ENCODE measurements at regions not wholly inside any gene's neighbourhood (a gene's known extent, or its start where the extent isn't known, plus 50 kb on each side); places are given as distances from the start of the nearest gene placed in this dataset.

- H3K27ac ChIP-seq = no peak overlapping the region
- 79% methylated on average over 6 of the region's 6 CpGs for WGBS
Observed at GRCh38 chr6:137792160-137793033, 74.7 kb upstream of the TNFAIP3 start.

GRCh38 chr6:137793805-137794515 lies 73.1 kb upstream of the TNFAIP3 start:
- H3K4me1 ChIP-seq = peaks cover 14% of the 10 kb centered on the region
- H3K4me3 ChIP-seq = no peak overlapping the region
- no peaks in the 10 kb centered on the region for H3K36me3 ChIP-seq
- H3K27ac ChIP-seq = no peak overlapping the region
- 87% methylated on average over 8 of the region's 8 CpGs for WGBS
- no peak for DNase-seq (ENCODE audit: low spot score in 2 of 2)
- no peaks in the 10 kb centered on the region for H3K9me3 ChIP-seq
- no peaks in the 10 kb centered on the region for H3K27me3 ChIP-seq
- TF ChIP-seq EP300 (IDR thresholded peaks at IDR 0.05) = no peak
- TF ChIP-seq CTCF (IDR thresholded peaks at IDR 0.05) = no peak
- TF ChIP-seq POLR2A (IDR thresholded peaks at IDR 0.05) = no peak
- no peak for TF ChIP-seq POLR2AphosphoS5 (IDR thresholded peaks at IDR 0.05)

More at GRCh38 chr6:137792160-137793033, 74.7 kb upstream of the TNFAIP3 start:
- H3K9me3 ChIP-seq = no peaks in the 10 kb centered on the region
- H3K4me3 ChIP-seq = no peak overlapping the region
- no peaks in the 10 kb centered on the region for H3K36me3 ChIP-seq
- DNase-seq (ENCODE audit: low spot score in 2 of 2) = no peak
- peaks cover 14% of the 10 kb centered on the region for H3K4me1 ChIP-seq
- no peak for TF ChIP-seq POLR2AphosphoS5 (IDR thresholded peaks at IDR 0.05)
- no peak for TF ChIP-seq POLR2A (IDR thresholded peaks at IDR 0.05)
- no peak for TF ChIP-seq CTCF (IDR thresholded peaks at IDR 0.05)
- TF ChIP-seq EP300 (IDR thresholded peaks at IDR 0.05) = no peak
- H3K27me3 ChIP-seq = no peaks in the 10 kb centered on the region

- TF ChIP-seq CTCF (IDR thresholded peaks at IDR 0.05) (no peak), POLR2AphosphoS5 (IDR thresholded peaks at IDR 0.05) (no peak), POLR2A (IDR thresholded peaks at IDR 0.05) (no peak), EP300 (IDR thresholded peaks at IDR 0.05) (no peak)
- Histone ChIP-seq H3K27ac (no peak overlapping the region), H3K36me3 (no peaks in the 10 kb centered on the region), H3K4me3 (no peak overlapping the region), H3K4me1 (peaks cover 14% of the 10 kb centered on the region), H3K27me3 (no peaks in the 10 kb centered on the region), H3K9me3 (no peaks in the 10 kb centered on the region)
- no peak for DNase-seq (ENCODE audit: low spot score in 2 of 2)
- 90% methylated on average over 4 of the region's 4 CpGs for WGBS
Observed at GRCh38 chr6:137794516-137795201, 72.4 kb upstream of the TNFAIP3 start.

- no peak for DNase-seq (ENCODE audit: low spot score in 2 of 2)
- Histone ChIP-seq H3K36me3 (no peaks in the 10 kb centered on the region), H3K27me3 (no peaks in the 10 kb centered on the region), H3K4me3 (no peak overlapping the region), H3K9me3 (no peaks in the 10 kb centered on the region), H3K27ac (no peak overlapping the region), H3K4me1 (peaks cover 14% of the 10 kb centered on the region)
- 92% methylated on average over 3 of the region's 3 CpGs for WGBS
- TF ChIP-seq CTCF (IDR thresholded peaks at IDR 0.05) = no peak
- TF ChIP-seq POLR2A (IDR thresholded peaks at IDR 0.05) = no peak
- no peak for TF ChIP-seq EP300 (IDR thresholded peaks at IDR 0.05)
- TF ChIP-seq POLR2AphosphoS5 (IDR thresholded peaks at IDR 0.05) = no peak
Observed at GRCh38 chr6:137795501-137795900, 71.6 kb upstream of the TNFAIP3 start.
